ENCODE measurements at regions not wholly inside any gene's neighbourhood (a gene's known extent, or its start where the extent isn't known, plus 50 kb on each side); places are given as distances from the start of the nearest gene placed in this dataset.

DNA sequence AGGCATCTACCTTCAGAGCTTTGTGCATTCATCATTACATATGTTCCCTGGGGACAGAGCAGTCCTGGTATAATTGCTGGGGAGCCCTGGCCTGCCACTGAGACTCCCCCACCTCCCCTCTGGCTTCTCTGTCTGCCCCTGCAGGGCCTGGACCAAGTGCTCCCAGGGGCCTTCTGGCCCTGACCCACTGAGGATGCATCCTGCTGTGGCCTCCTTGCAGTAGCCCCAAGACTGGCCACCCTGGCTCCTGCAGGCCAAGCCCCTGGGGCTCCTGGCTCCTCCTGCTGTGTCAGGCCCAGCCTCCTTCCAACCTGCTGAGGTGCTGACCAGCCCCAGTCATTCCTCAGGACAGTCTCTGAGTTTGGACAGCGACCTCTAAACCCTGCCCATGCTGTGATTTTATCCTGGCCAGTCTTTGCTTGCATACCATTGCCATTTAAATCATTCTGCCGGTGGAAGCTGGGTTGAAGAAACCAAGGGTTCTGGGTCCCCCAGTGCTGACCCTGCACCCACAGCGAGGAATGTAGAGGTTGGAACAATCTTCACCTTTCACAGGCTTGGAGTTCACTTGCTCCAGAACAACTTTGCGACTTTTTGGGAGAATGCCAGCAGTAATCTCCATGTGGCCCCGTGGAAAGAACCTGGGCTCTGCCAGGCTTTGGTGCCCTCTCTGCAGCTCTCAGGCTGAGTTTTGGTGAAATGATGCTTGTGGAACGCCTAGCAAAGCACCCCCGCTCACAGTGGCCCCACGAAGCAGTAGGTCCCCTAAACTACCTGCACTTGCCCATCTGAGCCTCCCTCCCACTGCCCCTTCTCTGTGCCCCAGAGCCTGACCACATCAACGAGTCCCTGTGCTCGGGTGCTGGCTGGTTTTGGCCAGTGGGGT is 167.3 kb upstream of the GLI2 start:
- Histone ChIP-seq H3K4me3 (ENCODE audit: low read depth in 1 of 2, low read length in 1 of 2) (no peak overlapping the region), H3K9me3 (no peaks in the 10 kb centered on the region), H3K4me1 (ENCODE audit: control insufficient read depth in 1 of 2, insufficient read depth in 1 of 2, low read depth in 1 of 2, low read length in 1 of 2) (no peaks in the 10 kb centered on the region), H3K36me3 (no peaks in the 10 kb centered on the region), H3K27me3 (peaks cover 4% of the 10 kb centered on the region), H3K27ac (no peak overlapping the region)
- TF ChIP-seq, protein P1, sequence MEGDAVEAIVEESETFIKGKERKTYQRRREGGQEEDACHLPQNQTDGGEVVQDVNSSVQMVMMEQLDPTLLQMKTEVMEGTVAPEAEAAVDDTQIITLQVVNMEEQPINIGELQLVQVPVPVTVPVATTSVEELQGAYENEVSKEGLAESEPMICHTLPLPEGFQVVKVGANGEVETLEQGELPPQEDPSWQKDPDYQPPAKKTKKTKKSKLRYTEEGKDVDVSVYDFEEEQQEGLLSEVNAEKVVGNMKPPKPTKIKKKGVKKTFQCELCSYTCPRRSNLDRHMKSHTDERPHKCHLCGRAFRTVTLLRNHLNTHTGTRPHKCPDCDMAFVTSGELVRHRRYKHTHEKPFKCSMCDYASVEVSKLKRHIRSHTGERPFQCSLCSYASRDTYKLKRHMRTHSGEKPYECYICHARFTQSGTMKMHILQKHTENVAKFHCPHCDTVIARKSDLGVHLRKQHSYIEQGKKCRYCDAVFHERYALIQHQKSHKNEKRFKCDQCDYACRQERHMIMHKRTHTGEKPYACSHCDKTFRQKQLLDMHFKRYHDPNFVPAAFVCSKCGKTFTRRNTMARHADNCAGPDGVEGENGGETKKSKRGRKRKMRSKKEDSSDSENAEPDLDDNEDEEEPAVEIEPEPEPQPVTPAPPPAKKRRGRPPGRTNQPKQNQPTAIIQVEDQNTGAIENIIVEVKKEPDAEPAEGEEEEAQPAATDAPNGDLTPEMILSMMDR (IDR thresholded peaks at IDR 0.05), result no peak

DNA sequence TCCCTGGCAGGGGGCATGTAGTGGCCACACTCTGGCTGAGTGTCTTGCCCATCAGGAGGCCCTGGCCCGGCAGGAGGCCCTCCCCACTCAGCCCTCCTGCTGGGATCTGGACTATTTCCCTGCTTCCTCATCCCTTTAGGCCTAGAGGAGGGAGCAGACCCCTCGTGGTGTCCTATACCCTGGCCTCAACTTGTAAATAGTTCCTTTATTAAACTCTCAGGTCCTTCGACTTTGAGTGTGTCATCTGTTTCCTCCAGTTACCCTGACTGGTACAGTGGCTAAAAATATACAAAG is 166.7 kb upstream of the GLI2 start:
- Histone ChIP-seq H3K27me3 (peaks cover 9% of the 10 kb centered on the region), H3K4me3 (ENCODE audit: low read depth in 1 of 2, low read length in 1 of 2) (no peak overlapping the region), H3K27ac (no peak overlapping the region), H3K4me1 (ENCODE audit: control insufficient read depth in 1 of 2, insufficient read depth in 1 of 2, low read depth in 1 of 2, low read length in 1 of 2) (no peaks in the 10 kb centered on the region), H3K36me3 (no peaks in the 10 kb centered on the region), H3K9me3 (no peaks in the 10 kb centered on the region)
- TF ChIP-seq, protein P1 (IDR thresholded peaks at IDR 0.05), result no peak

- no peaks in the 10 kb centered on the region for H3K9me3 ChIP-seq
- H3K36me3 ChIP-seq, result no peaks in the 10 kb centered on the region
- peaks cover 20% of the 10 kb centered on the region for H3K27me3 ChIP-seq
- TF ChIP-seq, protein P1 (IDR thresholded peaks at IDR 0.05), result no peak
- no peak overlapping the region for H3K27ac ChIP-seq
- no peaks in the 10 kb centered on the region for H3K4me1 ChIP-seq (ENCODE audit: control insufficient read depth in 1 of 2, insufficient read depth in 1 of 2, low read depth in 1 of 2, low read length in 1 of 2)
- H3K4me3 ChIP-seq (ENCODE audit: low read depth in 1 of 2, low read length in 1 of 2), result no peak overlapping the region
Measured at GRCh38 chr2:120570001-120570400, 165.7 kb upstream of the GLI2 start.

- Histone ChIP-seq H3K36me3 (no peaks in the 10 kb centered on the region), H3K27me3 (peaks cover 26% of the 10 kb centered on the region), H3K9me3 (no peaks in the 10 kb centered on the region), H3K27ac (no peak overlapping the region), H3K4me1 (ENCODE audit: control insufficient read depth in 1 of 2, insufficient read depth in 1 of 2, low read depth in 1 of 2, low read length in 1 of 2) (no peaks in the 10 kb centered on the region), H3K4me3 (ENCODE audit: low read depth in 1 of 2, low read length in 1 of 2) (no peak overlapping the region)
- TF ChIP-seq, protein P1 (IDR thresholded peaks at IDR 0.05), result no peak
Measured at GRCh38 chr2:120570546-120570945, 165.1 kb upstream of the GLI2 start.

GRCh38 chr2:120571015-120571728 is 164.5 kb upstream of the GLI2 start:
- TF ChIP-seq, protein P1 (IDR thresholded peaks at IDR 0.05), result no peak
- peaks cover 32% of the 10 kb centered on the region for H3K27me3 ChIP-seq

More at GRCh38 chr2:120571015-120571728, 164.5 kb upstream of the GLI2 start:
- no peaks in the 10 kb centered on the region for H3K4me1 ChIP-seq (ENCODE audit: control insufficient read depth in 1 of 2, insufficient read depth in 1 of 2, low read depth in 1 of 2, low read length in 1 of 2)
- no peaks in the 10 kb centered on the region for H3K9me3 ChIP-seq
- H3K27ac ChIP-seq, result no peak overlapping the region
- no peak overlapping the region for H3K4me3 ChIP-seq (ENCODE audit: low read depth in 1 of 2, low read length in 1 of 2)
- H3K36me3 ChIP-seq, result no peaks in the 10 kb centered on the region

Measured in neutrophil (primary cell).